Superior temporal gyrus (tissue), 1 donor: ENCODE measurements at regions not wholly inside any gene's neighbourhood (a gene's known extent, or its start where the extent isn't known, plus 50 kb on each side); places are given as distances from the start of the nearest gene placed in this dataset.
"Not testable (repeated sequence)": the region's sequence is repeated elsewhere in the genome, so short reads cannot be mapped to it uniquely, and the experiment has no call there.

Experiments
- DNase-seq: peaks from one replicate; pipeline ENCODE4 v3.0.0-alpha.2; 2016; ENCODE audit errors: extremely low spot score

GRCh38 chr6:164085091-164086075, 670.9 kb downstream of the QKI start:
- DNase-seq, result peak; percentile 97

GRCh38 chr6:164079275-164079600, 664.7 kb downstream of the QKI start:
- DNase-seq, result no peak

- no peak for DNase-seq
Observed at GRCh38 chr6:164078532-164079274, 664.2 kb downstream of the QKI start.

GRCh38 chr6:164076818-164077532, 662.5 kb downstream of the QKI start:
- DNase-seq, result not testable (repeated sequence)

- DNase-seq, result no peak
Observed at GRCh38 chr6:164075981-164076615, 661.6 kb downstream of the QKI start.

GRCh38 chr6:164072240-164072666, 657.7 kb downstream of the QKI start:
- no peak for DNase-seq

- peak; percentile 49 for DNase-seq
Observed at GRCh38 chr6:164069350-164069990, 655.0 kb downstream of the QKI start.

- no peak for DNase-seq
Observed at GRCh38 chr6:164068527-164068926, 654.0 kb downstream of the QKI start.

- no peak for DNase-seq
Observed at GRCh38 chr6:164066766-164067165, 652.2 kb downstream of the QKI start.

- no peak for DNase-seq
Observed at GRCh38 chr6:164066335-164066734, 651.8 kb downstream of the QKI start.

GRCh38 chr6:164063346-164063745, 648.8 kb downstream of the QKI start:
- DNase-seq, result no peak

- no peak for DNase-seq
Observed at GRCh38 chr6:164062872-164063271, 648.4 kb downstream of the QKI start.

- DNase-seq, result no peak
Observed at GRCh38 chr6:164057876-164058275, 643.4 kb downstream of the QKI start.

- DNase-seq, result no peak
Observed at GRCh38 chr6:164051427-164051826, 636.9 kb downstream of the QKI start.

- no peak for DNase-seq
Observed at GRCh38 chr6:164049517-164049988, 635.0 kb downstream of the QKI start.

GRCh38 chr6:164048840-164049516, 634.5 kb downstream of the QKI start:
- DNase-seq, result no peak

GRCh38 chr6:164045082-164045481, 630.6 kb downstream of the QKI start:
- no peak for DNase-seq

GRCh38 chr6:164043656-164044055, 629.1 kb downstream of the QKI start:
- DNase-seq, result not testable (repeated sequence)

- DNase-seq, result no peak
Observed at GRCh38 chr6:164042212-164042611, 627.7 kb downstream of the QKI start.

GRCh38 chr6:164040994-164041393, 626.5 kb downstream of the QKI start:
- DNase-seq, result no peak
